Left hindlimb (tissue), 1 donor: ENCODE measurements at regions not wholly inside any gene's neighbourhood (a gene's known extent, or its start where the extent isn't known, plus 50 kb on each side); places are given as distances from the start of the nearest gene placed in this dataset.
"Not testable (repeated sequence)": the region's sequence is repeated elsewhere in the genome, so short reads cannot be mapped to it uniquely, and the experiment has no call there.

Source experiments
- DNase-seq: peaks from one replicate; pipeline ENCODE4 v3.0.0-alpha.2; 2018

DNA sequence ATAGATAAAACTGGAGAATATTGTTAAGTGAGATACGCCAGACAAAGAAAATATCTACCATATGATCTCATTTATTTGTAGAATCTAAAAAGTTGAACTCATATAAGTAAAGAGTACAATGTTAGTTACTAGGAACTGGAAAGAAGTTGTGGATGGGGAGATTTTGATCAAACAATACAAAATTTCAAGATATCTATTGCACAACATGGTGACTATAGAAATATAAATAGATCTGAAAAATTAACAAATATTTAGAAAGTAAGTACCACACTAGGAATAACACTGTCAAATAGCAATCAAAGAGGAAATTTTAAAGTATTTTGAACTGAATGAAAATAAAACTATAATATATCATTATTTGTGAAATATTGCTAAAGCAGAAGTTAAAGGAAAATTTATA is 437.2 kb downstream of the AASDHPPT start:
- no peak for DNase-seq

- DNase-seq: no peak
Observed at GRCh38 chr11:106517426-106517825, 440.0 kb downstream of the AASDHPPT start.

GRCh38 chr11:106520146-106520912 is 442.9 kb downstream of the AASDHPPT start:
- no peak for DNase-seq

GRCh38 chr11:106520920-106521319 is 443.5 kb downstream of the AASDHPPT start:
- DNase-seq: no peak

GRCh38 chr11:106523171-106523570 is 445.7 kb downstream of the AASDHPPT start:
- DNase-seq: no peak

GRCh38 chr11:106523921-106524320 is 446.5 kb downstream of the AASDHPPT start:
- DNase-seq: no peak

DNA sequence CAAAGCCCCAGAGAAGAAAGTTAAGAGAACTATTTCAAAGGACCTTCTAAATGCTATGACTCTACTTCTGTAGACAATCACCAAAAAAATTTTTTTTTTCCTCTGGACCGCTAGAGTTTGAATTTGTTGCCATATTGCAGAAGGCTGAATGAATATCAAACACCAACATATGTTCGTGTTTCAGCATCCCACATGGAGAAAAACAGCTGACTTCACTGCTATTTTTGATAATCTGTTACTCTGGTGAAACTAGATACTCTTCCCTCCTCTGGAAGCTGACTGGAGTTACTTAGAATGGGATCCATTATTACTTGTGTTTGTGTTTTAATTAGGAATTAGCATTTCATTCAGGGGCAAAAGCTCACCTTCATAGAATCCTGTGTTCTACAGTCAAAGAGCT is 447.0 kb downstream of the AASDHPPT start:
- no peak for DNase-seq

DNA sequence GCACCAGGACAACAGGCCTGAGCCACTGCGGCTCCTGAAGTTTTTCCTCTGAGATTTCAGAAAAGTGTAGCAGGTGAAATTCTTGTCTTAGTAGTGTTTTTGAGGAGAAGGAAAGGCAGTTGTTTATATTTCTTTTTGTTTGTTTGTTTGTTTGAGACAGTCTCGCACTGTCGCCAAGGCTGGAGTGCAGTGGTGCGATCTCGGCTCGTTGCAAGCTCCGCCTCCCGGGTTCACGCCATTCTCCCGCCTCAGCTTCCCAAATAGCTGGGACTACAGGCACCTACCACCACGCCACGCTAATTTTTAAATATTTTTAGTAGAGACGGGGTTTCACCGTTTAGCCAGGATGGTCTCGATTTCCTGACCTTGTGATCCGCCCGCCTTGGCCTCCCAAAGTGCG is 454.2 kb downstream of the AASDHPPT start:
- not testable (repeated sequence) for DNase-seq

DNA sequence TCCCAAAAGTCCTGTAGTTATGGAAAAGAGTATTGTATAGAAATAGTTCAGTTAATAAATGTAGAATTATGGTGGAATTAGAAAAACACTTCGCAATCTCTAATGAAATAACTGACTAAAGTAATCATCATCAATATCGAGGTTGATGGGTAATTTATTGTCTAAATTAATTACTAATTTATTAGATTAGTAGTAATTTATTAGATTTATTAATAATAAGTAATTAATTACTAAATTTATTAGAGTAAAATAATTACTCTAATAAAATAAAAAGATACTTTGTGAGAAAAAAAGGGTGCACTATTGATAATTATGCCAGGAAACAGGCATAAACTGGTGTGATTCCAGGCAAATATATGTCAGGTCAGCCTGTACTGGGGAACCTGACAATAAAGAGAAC is 455.6 kb downstream of the AASDHPPT start:
- DNase-seq: no peak

- DNase-seq: no peak
Observed at GRCh38 chr11:106540001-106540400, 462.5 kb downstream of the AASDHPPT start.

DNA sequence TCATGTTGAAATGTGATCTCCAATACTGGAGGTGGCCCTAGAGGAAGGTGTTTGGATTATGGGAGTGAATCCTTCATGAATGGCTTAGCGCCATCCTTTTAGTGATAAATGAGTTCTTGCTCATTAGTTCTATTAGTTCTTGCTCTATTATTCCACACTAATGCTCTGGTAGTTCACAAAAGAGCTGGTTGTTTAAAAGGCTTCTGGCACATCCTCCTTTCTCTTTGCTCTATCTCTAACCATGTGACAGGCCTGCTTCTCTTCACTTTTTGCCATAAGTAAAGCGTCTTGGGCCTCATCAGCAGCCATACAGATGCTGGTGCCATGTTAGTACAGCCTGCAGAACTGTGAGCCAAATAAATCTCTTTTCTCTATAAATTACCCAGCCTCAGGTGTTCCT is 469.9 kb downstream of the GUCY1A2 start:
- DNase-seq: no peak

GRCh38 chr11:106551744-106552673 is 466.3 kb downstream of the GUCY1A2 start:
- no peak for DNase-seq

DNA sequence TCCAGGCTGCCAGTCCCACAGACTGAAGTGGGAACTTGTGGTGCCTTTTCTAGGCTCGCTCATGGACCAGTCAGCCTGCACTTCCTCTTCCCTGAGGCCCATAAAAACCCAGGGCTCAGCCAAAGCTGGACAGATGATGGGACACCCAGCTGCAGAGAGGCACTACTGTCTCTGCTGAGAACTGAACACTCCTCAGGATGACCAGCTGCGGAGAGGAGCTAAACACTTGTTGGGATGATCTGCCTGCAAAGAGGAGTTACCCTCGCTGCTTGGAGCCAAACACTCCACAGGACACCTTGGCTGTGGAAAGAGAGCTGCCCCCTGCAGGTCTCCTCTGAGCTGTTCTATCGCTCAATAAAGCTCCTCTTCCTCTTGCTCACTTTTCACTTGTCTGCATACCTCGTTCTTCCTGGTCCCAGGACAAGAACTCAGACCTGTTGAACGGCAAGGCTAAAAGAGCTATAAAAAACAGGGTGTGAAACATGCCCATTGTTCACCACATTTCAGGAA is 465.5 kb downstream of the GUCY1A2 start:
- DNase-seq: no peak

DNA sequence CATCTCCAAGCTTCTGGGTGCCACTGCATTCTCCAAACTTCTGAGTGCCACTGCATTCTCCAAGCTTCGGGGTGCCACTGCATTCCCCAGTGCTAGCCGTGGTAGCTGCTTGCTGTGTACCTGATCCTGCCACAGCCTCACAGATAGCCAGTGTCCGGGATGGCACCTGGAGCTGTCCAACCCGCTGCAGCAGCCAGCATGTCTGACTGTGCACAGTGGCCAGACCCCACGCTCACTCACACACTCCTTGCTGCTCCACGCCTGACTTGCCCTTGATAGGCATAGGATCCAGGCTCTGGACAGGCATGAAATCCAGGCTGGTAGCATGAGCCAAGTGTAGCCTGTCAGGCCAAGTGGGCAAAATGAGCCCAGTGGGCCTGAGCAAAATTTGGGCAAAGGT is 465.0 kb downstream of the GUCY1A2 start:
- DNase-seq: no peak

DNA sequence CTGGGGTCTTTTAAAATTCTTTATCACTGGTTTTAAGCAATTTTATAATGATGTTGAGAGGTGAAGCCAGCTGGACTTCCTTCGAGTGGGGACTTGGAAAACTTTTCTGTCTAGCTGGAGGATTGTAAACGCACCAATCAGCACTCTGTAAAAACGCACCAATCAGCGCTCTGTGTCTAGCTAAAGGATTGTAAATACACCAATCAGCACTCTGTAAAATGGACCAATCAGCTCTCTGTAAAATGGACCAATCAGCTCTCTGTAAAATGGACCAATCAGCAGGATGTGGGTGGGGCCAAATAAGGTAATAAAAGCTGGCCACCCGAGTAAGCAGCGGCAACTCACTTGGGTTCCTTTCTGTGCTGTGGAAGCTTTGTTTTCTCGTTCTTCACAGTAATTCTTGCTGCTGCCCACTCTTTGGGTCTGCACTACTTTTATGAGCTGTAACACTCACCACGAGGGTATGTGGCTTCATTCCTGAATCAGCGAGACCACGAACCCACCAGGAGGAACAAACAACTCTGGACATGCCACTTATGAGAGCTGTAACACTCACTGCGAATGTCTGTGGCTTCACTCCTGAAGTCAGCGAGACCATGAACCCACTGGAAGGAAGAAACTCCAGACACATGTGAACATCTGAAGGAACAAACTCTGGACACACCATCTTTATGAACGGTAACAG is 462.6 kb downstream of the GUCY1A2 start:
- DNase-seq: not testable (repeated sequence)

GRCh38 chr11:106565326-106565725 is 452.9 kb downstream of the GUCY1A2 start:
- no peak for DNase-seq

- DNase-seq: no peak
Observed at GRCh38 chr11:106568632-106569031, 449.6 kb downstream of the GUCY1A2 start.

- not testable (repeated sequence) for DNase-seq
Observed at GRCh38 chr11:106577384-106577783, 440.9 kb downstream of the GUCY1A2 start.

GRCh38 chr11:106581399-106581798 is 436.9 kb downstream of the GUCY1A2 start:
- no peak for DNase-seq

DNA sequence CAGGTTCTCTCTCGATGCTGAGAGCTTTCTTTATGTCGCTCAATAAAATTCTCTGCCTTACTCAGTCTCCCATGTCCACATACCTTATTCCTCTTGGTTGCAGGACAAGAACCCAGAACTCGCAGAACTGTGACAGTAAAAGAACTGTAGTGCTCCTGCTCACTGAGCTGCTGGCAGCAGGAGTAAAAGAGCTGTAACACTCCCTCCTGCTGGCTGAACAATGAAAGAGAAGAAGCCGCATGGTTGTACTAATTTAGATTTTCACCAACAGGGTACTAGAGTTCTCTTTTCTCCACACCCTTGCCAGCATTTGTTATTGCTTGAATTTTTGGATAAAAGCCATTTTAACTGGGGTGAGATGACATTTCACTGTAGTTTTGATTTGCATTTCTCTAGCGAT is 433.2 kb downstream of the GUCY1A2 start:
- no peak for DNase-seq

- DNase-seq: no peak
Observed at GRCh38 chr11:106594751-106595351, 423.4 kb downstream of the GUCY1A2 start.

DNA sequence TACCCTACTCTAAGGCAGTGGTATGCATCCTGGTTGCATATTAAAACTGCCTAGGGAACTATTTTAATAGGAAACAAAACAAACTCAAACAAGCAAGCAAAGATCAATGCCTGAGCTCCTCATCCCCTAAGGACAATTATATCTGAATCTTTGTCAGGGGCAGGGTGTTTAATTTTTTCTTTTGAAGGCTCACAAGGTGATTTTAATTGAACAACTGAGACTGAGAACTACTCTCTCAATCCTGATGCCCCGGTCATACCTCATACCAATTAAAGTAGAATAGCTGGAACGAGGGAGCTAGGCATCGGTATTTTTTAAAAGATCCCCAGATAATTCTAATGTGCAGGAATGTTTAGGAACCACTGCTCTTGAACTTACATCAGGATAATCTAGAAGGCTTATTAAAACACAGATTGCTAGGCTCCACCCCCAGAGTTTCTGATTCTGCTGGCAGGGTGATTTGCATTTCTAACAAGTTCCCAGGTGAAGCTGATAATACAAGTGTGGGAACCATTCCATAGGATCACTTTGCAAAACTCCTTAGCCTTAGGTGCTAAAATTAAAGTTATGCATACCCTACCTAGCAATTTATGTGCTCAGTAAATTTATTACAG is 416.5 kb downstream of the GUCY1A2 start:
- no peak for DNase-seq
